Hepatocyte (in vitro differentiated cells): ENCODE measurements at regions not wholly inside any gene's neighbourhood (a gene's known extent, or its start where the extent isn't known, plus 50 kb on each side); places are given as distances from the start of the nearest gene placed in this dataset.

Source experiments
- EZH2 ChIP-seq: fragments of 200-600 bp; sonication (generic); IDR thresholded peaks from 2 replicates; pipeline ENCODE4 v1.6.1; 2016; ENCODE audit warnings: antibody characterized with exemption, mild to moderate bottlenecking, borderline replicate concordance
- EZH2phosphoT487 ChIP-seq: fragments of 200-600 bp; sonication (generic); IDR thresholded peaks from one replicate; pipeline ENCODE4 v1.6.1; 2018; ENCODE audit warnings: antibody characterized with exemption, mild to moderate bottlenecking, low read depth, moderate library complexity; ENCODE audit not compliant: unreplicated experiment, severe bottlenecking
- TF ChIP-seq, protein P1 (sequence below): fragments of 200-600 bp; sonication (generic); IDR thresholded peaks from 2 replicates; pipeline ENCODE4 v1.5.1; 2016; ENCODE audit warnings: antibody characterized with exemption, mild to moderate bottlenecking; ENCODE audit not compliant: poor library complexity

DNA sequence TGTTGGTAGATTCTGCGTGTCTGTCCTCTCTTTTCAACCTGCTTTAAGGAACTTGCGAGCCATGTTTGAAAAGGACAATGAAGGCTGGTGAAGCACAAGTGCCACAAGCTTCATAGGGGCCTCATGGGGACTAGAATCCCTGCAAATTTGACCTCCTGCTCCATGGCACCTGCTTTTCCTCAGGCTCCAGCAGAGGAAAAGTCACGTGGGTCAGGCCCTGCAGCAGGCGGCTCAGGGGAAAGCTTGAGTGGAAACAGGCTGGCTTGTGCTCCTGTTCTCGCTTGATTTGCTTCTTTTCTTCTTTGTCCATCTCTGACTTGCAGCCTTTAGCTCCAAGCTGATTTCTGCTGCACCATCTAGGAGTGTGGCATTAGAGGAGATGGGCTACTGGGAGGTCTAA lies 187.6 kb upstream of the MAST4 start:
- TF ChIP-seq, protein P1, sequence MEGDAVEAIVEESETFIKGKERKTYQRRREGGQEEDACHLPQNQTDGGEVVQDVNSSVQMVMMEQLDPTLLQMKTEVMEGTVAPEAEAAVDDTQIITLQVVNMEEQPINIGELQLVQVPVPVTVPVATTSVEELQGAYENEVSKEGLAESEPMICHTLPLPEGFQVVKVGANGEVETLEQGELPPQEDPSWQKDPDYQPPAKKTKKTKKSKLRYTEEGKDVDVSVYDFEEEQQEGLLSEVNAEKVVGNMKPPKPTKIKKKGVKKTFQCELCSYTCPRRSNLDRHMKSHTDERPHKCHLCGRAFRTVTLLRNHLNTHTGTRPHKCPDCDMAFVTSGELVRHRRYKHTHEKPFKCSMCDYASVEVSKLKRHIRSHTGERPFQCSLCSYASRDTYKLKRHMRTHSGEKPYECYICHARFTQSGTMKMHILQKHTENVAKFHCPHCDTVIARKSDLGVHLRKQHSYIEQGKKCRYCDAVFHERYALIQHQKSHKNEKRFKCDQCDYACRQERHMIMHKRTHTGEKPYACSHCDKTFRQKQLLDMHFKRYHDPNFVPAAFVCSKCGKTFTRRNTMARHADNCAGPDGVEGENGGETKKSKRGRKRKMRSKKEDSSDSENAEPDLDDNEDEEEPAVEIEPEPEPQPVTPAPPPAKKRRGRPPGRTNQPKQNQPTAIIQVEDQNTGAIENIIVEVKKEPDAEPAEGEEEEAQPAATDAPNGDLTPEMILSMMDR = no peak
- TF ChIP-seq EZH2 (no peak), EZH2phosphoT487 (no peak)
